Activated CD4-positive, alpha-beta T cell treated with anti-CD3 and anti-CD28 coated beads for 24 hours (primary cell): ENCODE measurements at regions not wholly inside any gene's neighbourhood (a gene's known extent, or its start where the extent isn't known, plus 50 kb on each side); places are given as distances from the start of the nearest gene placed in this dataset.
A peak's percentile ranks its signal among the peaks of the same experiment; 100 is the strongest.

Source experiments
- DNase-seq, 2 donors: peaks; one replicate each; pipeline ENCODE4 v3.0.0-alpha.2; 2020; ENCODE audit warnings: low read depth in 2 of 2

DNA sequence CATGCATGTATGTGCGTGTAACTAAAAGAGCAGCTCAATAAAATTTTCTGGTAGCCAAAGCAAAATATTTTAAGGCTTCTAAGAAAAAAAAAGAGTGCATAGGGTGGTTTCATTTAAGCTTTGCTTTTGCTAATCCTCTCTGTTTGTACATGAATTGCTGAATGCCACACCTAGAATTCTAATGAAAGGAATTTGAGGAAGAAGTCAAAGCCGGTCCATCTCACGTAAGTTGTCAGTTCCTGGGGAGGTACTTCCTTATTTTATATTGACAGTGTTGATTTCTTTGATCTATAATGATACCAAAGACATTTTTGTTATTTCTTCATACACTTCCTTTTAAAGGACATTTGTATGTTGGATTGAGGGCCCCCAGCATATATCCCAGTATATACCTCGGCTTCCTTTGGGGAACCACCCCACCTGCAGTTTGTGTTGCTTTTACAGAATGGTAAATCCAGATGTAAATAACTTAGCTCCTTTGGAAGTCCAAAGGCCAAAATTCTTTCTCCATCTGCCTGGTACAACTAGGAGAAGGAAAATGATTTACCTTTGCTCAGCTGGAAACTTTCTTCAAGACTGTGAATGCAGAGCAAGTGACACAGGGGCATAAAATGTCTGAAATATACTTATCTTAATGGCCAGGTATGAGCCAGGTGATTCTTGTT is 420.9 kb upstream of the ATP2B1 start:
- no peak for DNase-seq

DNA sequence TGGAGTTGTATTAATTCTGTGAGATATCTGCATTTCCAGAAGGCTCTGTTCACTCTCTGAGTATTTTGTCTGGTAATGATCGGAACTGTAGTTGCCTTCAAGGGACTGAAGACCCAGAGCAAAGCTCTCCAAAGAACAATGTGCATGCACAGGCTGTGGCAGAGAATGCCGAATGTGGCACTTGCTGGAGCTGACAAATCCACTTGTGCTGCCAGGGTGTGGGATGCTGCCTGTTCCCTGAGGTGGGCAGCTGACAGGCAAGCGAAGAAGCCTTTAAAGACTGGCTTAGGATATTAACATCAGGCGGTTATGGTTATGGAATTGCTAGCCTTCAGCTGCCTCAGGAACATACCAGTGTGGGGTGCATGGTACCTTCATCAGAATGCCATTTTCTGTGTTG is 419.9 kb upstream of the ATP2B1 start:
- DNase-seq, result no peak

DNA sequence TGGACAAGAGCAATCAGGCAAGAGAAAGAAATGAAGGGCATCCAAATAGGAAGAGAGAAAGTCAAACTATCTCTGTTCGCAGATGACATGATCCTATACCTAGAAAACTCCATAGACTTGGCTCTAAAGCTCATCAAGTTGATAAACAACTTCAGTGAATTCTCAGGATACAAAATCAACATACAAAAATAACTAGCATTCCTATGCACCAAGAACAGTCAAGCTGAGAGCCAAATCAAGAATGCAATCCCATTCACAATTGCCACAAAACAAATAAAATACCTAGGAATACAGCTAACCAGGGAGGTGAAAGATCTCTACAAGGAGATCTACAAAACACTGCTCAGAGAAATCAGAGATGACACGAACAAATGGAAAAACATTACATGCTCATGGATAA is 417.5 kb upstream of the ATP2B1 start:
- DNase-seq, result no peak

DNA sequence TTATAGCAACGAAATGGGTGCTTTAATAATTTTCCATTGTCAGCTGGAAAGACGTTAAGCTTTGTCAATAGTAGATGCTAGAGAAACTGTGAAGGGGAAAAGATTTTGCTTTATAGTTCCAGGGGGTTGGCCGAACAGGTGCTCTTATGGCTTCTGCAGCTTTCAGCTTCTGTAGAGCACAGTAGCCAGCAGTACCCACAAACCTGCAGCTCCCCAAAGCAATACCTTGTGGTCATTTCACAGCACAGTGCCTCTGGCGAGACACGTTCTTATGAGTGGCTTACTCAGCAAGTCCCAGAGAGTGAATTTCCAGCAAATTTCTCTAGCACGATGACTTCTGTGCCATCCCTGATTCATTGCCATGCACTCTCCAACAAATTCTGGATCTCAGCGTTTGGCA is 416.3 kb upstream of the ATP2B1 start:
- no peak for DNase-seq

DNA sequence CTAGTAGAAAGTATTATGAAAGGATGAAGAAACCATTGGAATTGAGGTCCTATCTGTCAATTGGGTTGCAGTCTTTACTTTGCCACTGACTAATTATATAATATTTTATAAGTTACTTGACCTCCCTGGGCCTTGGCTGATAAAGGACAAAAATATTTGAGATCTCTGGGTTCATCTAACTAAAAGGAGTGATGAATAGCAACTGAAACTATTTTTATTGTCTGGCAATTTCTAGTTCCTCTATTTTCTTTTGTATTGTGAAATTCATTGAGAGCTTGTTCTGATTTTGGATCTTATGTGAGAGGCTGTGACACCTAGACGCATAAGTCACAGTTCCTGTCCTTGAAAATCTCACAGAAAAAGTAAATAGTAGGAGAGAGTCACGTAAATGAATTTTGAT is 415.7 kb upstream of the ATP2B1 start:
- no peak for DNase-seq

DNA sequence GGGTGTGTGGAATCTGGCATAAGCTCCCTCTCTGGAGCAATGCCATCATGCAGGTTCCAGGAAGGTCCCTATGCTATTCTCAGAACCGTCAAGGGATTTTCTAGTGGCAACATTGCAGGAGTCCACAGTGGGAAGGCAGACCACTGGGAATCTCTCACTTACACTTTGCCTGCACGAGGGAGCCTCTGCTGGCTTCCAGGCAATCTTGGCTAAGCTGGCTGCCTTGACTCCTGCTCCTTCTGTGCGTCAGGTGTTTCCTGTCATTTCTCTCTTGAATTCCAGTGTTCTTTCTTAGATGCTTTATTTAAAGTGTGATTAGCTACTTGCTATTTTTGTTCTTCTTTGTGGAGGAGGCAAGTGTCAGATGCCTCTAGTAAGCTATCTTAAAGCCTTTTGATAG is 414.0 kb upstream of the ATP2B1 start:
- no peak for DNase-seq

DNA sequence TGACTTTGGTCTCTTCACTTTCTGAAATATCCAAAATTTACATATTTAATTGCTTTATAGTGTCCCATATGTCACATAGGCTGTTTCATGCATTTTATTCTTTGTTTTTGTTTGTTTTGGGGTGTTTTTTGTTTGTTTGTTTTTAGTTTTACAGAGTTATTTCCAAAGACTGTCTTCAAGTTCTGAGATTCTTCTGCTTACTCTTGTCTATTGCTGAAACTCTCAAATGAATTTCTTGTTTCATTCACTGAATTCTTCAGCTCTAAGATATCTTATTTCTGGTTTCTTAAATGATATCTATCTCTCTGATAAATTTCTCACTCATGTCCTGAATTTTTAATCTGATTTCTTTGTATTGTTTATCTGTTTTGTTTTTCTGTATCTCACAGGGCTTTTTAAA is 412.0 kb upstream of the ATP2B1 start:
- no peak for DNase-seq

DNA sequence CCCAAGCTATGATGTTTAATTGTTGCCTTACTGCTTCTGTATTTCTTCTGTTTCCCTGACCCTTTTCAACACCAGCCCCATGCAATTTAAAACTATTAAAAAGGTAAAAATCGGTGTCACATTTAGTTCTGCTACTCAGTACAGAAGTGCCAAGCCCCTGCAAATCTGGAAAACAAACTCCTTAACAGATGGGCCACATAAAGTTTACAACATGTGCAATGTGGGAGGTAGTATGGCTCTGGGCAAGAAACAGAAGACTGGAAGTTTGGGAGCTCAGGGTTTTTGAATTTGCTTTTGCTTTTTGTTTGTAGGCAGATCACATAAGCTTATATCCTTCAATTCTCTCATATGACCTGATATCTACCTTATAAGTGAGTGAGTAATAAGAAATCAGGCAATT is 404.0 kb upstream of the ATP2B1 start:
- DNase-seq, result no peak

DNA sequence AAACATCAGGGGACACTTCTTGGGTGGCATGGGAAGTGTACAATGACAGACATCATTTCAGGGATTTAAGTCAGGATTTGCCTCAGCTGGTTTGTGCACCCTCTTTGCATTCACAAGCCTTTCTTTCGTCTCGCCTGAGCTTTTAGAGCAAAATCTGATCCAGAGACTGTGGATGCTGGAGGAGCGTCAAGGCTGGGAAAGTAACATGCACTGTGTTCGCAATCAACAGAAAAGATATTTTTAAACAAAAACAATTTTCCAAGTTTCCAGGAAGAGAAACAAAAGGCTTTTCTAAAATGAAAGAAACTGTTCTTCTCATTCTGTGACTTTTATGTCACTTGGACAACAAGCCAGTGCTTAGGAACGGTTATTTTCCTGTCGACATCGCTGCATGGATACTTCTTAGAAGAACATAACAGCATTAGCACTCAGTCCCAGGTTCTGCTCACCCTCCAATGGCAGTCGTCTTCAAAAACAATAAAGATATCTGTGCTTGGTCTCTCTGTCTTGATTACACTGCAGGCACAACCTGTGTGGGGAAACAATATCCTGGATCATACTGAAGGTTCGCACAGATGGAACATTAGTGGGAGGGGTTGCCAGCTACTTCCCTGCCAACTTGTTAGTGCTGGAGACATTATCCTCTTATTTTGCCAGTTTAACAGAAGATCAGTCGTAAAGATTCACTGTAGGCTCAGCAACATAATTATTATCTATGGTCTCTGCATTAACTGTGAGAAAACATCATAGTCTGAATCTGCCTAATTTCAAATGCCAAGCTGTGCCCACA is 403.3 kb upstream of the ATP2B1 start:
- DNase-seq, result no peak

DNA sequence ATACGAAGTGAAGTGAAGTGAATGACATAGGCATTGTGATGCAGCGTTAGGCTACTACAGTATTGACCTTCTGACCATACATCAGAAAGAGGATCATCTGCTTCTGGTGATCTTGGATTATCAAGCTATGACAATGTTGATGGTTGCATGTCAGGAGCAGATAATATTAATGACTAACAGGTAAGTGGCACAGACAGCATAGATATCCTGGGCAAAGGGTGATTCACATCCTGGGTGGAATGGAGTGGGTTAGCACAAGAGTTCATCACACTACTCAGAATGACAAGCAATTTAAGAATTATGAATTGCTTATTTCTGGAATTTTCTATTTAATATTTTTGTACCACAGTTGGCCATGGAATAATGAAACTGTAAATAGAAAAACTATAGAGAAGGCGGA is 397.9 kb upstream of the ATP2B1 start:
- no peak for DNase-seq

DNA sequence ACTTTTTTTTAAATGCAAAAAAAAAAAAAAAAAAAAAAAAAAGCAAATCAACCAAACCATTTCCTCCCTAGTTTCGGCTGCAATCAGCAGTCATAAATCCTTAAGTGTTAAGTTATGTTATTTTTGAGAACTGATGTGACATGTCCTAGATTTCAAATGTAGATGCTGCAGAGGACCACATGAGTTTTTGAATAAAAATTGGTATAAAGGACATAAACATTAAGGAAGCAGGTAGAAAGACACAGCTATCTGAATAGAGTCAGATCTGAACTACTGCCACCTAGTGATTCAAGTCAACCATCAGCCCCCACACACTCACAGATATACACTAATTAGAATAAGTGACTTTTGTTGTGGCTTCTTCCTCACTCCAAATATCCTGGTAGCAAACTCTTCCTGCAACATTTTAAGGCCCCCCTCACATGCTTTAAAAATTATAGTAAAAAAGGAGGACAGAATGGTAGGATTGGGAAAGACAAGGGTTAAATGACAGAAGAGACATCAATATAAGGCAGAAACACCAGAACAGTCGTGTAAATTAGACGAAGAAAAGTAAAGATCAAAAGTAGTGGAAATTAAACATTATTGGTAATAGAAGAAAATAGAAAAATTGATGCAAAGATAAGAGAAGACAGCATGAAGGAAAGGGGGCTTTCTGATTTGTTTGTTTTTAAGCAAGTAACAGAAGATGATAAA is 394.5 kb upstream of the ATP2B1 start:
- DNase-seq, result peak in 1 of 2 donors; percentile 2

DNA sequence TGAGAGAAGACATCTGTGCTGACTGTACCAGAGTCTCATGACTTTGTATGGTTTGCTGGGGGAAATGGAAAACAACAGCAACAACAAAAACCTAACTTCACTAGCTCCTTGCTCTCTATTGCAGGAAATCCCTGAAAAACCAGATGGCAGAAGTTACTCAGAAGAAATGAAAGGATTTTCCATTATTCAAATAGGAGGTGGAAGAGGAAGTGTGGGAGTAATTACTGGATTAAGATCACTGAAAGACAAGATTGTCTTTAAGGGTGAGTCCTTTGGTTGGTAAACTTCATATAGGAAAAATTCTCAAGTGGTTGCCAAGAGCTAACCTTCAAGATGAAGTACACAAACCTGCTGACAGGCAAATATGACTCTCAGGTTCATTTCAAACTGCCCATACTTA is 391.9 kb upstream of the ATP2B1 start:
- DNase-seq, result no peak

DNA sequence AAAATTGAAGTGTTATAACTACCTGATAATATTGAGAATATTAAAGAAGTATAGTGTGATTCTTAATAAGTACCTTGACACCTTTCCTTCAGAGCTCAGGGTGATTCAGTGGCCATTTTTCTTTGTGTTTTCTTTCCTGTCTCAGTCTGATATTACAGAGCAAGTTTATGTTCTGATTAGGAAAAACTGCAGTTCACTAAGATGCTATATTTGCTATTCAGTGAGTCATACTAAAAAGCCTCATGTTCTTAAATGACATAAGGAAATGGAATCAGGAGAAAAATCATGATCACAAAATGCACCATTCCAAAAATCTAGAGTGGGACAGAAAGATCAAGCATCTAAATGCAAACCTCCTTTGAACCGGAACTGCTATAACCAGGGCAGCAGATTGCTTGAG is 390.6 kb upstream of the ATP2B1 start:
- no peak for DNase-seq

DNA sequence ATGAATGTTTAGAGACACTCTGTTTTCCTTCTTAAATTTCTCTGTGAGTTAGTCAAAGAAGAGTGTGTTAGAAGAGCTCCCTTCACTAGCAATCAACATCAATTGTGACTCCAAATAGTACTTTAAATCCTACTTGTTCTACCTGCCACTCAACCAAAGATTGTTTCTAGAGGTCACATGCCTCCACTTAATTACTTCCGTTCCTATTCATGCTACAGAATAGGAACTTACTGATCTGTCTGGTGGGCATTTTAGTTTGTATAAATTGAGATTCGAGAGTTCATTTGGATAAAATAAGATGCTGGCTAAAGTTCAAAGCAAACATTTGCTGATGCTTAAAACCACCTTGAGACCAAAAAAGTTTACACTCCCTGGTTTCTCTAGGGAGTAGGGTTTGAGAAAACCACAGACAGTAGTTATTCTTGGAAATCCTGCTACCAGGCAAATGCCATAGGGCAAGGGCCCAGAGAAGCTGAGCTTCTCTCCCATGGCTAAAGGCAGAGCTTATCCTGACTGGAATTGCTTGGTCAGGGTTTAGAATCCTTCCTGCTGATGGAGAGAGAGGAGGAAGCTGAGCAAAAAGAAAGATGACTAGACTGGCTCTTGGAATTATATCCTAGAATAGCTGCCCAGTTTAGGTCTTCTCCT is 389.6 kb upstream of the ATP2B1 start:
- no peak for DNase-seq

DNA sequence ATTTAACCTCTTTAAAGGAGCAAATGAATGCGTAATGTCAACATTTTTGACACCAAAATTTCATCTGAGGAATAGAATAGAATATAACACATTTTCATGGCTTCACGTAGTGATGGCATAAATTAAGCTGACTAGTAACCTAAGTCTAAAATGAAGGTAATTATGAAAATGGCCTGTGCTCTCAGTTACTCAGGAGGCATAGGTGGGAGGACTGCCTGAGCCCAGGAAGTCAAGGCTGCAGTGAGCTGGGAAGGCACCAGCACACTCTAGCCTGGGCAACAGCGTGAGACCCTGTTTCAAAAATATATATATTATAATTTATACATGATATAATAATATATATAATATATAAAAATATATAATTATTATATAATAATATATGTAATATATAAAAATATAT is 383.2 kb upstream of the ATP2B1 start:
- no peak for DNase-seq

DNA sequence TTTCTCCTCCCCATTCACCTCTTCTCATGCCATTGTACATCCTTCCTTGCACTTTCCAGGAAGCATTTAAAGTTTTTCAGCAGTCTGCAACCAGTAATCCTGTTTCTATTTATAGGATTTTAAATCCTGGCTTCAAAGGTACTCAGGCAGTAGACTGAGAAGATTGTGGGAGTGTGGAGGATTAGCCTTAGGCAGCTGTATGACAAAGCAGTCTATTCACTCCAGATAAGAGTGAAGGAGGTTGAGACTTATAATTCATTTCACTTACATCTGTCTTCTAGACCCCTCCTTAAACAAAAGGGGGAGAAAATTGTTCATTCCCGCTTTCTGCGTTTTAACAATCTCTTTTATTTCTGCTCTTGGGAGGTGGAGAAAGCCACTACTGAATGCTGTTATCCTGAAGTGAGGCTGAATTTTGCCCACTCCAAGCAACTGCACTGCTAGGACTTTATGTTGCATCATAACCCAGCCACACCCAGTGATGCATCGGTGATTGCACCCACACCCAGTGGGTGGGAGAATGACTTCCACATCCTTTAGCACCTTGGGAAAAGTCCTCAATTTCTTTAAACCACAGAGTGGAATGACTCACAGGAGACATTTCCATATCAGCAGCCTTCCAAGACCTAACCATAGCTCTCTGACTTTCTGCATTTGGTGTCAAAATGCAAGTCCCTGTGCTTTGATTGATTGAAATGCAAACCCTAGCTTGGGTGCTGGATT is 382.5 kb upstream of the ATP2B1 start:
- DNase-seq, result no peak

DNA sequence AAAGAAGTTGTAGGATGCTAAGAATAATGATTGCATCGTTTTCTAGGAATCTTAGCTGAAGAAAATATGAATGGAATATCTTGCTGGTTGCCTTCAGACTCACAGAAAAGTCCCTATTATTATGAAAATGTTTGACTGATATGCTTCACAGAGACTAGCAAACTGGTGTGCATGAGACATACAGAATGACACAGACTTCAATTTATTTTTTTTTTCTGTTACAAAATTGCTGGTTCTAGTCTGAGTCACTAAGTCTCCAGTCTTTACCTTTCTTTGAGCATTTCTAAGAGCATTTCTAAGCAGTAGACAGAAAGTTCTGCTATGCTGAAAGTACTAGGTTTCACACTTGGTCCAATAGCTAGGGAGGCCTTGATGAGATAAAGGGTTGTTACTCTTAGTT is 377.6 kb upstream of the ATP2B1 start:
- DNase-seq, result no peak

DNA sequence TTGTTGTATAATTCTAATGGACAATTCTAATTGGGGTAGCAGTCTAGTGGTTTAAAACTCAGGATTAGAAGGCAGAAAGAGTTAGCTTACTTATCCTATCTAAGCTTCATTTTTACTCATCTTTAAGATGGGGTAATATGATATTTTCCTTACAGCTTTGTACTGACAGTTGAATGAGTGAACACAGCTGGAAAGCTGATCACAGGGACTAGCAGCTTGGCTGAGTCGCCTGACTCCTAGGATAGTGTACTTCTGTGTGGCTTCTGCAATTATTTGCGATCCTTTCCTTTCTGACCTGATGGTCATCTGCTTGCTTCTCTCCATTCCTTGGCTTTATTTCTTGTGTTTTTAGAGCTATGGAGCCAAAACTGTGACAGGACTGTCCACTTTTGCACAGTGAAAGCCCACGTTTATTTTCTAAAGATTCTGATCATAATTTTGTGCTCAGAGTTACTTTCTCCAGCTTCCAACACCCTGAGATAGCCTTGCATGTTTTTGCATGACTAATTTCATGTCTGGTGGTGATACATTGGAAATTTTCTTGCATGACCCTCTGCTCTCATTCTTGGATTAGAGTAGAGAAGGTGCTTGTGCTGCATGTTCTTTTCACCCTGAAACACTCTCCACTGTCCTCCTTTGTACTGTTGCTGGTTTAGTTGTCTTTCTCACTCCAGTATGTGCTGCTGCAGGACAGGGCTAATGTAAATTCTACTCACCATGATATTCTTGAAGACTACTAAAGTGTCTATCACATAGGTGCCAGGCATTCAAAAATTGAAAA is 377.0 kb upstream of the ATP2B1 start:
- no peak for DNase-seq

DNA sequence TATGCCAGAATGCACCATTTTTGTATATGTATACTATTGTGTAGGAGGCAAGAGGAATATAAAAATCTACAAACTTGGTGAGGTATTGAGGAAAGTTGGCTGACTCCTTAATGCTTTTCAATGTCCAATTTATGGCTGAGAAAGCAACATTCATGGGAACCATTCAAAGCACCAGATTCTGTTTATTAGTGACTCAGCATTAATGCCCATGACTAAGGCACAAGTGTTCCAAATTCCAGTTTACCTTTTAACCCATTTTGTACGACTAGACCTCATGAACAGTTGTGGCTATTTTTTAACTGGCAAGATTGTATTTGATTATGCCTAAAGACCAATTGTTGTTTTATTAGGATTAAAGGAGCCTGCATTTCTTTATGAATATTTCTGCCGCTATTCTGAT is 375.4 kb upstream of the ATP2B1 start:
- DNase-seq, result no peak

DNA sequence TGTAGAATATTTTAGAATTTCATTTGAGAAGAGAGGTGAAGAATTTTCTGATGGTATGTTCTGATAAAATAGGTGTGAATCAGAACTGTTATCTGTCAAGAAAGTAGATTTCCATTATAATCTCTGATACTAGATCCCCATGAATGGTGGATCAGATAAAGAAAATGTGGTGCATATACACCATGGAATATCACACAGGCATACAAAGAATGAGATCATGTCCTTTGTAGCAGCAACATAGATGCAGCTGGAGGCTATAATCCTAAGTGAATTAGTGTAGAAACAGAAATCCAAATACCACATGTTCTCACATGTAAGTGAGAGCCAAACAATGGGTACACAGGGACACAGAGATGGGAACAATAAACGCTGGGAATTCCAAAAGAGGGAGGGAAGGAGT is 372.0 kb upstream of the ATP2B1 start:
- DNase-seq, result no peak
